ENCODE measurements at regions not wholly inside any gene's neighbourhood (a gene's known extent, or its start where the extent isn't known, plus 50 kb on each side); places are given as distances from the start of the nearest gene placed in this dataset.

DNA sequence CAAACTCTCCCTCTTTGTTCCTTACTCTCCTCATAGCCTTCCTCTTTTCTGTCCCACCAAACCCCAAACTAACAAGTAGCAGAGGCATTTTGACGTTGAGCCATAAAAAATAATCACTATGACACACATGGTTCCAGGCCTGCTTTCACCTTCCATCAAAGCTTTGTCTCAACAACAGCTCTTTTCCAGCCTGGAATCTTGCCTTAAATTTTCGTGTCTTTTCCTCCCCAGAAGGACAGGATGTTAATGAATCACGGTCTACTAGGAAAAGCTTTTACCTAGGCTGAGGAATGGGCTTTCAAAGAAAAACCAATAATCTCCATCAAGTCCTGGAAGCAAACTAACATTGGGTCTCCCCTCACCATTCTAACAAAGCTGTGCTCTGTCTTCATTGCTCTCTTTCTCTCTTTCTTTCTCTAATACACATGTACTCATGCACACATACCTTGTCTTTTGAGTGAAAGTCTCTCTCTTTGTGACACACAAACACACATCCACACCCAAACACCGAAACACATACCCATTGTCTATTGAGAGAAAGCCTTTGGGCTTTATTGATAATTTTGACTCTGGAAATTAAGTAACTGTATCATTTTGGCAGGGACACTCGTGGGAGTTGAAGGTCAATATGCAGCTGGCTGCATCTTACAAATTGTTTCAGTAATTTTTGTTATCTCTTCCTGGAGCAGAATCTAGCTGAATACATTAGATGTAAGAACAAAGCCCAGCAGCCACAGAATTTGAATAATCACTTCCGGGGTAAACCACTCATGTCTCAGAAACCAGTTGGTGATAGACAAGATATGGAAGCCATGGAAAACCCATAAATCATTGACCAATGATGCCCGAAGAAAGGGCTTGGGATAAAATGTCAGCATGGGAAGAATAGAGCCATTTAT, 107.4 kb upstream of the SLC4A7 start:
- peak overlapping the region; percentile 55 for H3K4me3 Mint-ChIP-seq

DNA sequence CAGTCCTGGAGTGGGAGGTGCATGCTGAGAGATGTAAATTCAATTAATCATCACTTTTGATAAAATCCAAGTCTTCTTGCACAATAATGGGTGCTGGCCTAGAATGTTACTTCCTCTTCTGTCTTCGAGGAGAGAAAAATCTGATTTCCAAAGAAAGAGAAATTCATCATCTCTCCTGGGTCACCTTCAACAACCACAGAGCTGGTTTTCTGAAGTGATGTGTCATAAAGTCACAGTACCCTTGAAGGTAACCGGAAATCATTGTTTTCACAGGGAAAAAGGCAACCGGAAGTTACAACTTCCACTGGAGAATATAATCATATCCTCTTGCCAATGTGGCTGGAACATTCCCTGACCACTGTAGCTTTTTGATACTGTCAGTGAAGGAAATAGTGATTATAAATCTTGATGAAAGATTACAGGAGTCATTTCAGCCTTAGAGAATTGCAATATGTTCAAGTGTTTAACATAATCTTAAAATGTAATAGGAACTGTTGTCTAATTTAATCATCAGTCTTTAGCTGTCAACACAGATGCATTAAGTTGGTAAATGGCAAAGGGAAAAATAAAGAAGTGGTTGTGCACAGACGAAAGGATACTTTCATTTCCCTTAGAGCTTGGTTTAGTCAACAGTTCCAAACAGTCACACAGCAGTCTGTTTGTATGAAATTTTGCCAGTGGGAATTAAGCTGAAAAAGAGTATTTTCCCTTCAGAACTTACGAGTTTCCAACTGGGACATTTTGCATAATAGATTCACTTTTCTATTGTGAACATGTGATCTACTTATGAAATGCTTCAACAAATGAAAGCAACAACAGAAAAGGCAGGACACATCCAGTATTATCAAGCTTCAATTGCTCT, 106.5 kb upstream of the SLC4A7 start:
- peak; percentile 65 for DNase-seq
- H3K4me1 Mint-ChIP-seq, result peaks cover 28% of the 10 kb centered on the region
- peak overlapping the region; percentile 55 for H3K4me3 Mint-ChIP-seq
- intact Hi-C loops (cut with micrococcal nuclease), result loop anchor here (1.0 to 10.0 kb wide), 5 partner anchors 40 to 334 kb away; partner anchors contain the start of gene SLC4A7
- H3K9me3 Mint-ChIP-seq, result peaks cover 9% of the 10 kb centered on the region
- H3K27me3 Mint-ChIP-seq, result no peaks in the 10 kb centered on the region
- H3K27ac Mint-ChIP-seq, result peak overlapping the region; percentile 85
- H3K36me3 Mint-ChIP-seq (ENCODE audit: low read depth), result peaks cover 2% of the 10 kb centered on the region

More for the DNA sequence above, 107.4 kb upstream of the SLC4A7 start:
- H3K4me1 Mint-ChIP-seq, result peaks cover 32% of the 10 kb centered on the region
- no peaks in the 10 kb centered on the region for H3K27me3 Mint-ChIP-seq
- peak; percentile 72 for DNase-seq
- peak overlapping the region; percentile 85 for H3K27ac Mint-ChIP-seq
- H3K9me3 Mint-ChIP-seq, result peaks cover 14% of the 10 kb centered on the region
- peaks cover 2% of the 10 kb centered on the region for H3K36me3 Mint-ChIP-seq (ENCODE audit: low read depth)
- intact Hi-C loops (cut with micrococcal nuclease), result loop anchor here (2.0 to 10.0 kb wide), 4 partner anchors 39 to 333 kb away; partner anchors contain the start of gene SLC4A7

DNA sequence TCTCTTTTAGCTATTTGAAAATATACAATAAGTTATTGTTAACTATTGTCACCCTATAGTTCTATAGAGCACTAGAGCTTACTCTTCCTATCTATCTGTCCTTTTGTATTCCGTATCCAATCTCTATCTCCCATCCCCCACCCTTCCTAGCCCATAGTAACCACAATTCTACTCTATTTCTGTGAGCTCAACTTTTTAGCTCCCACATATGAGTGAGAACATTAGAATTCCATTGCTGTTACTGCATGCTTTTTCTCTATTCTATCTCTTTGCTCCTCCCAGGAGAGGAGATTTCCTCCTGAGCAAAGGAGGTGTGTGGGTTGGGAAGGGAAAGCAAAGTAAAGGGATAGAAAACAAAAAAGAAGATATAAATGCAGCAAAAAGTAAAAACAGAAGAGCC, 105.6 kb upstream of the SLC4A7 start:
- peak overlapping the region; percentile 85 for H3K27ac Mint-ChIP-seq
- H3K4me3 Mint-ChIP-seq, result no peak overlapping the region
- intact Hi-C loops (cut with micrococcal nuclease), result loop anchor here (1.0 to 10.0 kb wide), 5 partner anchors 41 to 335 kb away; partner anchors contain the start of gene SLC4A7
- no peaks in the 10 kb centered on the region for H3K27me3 Mint-ChIP-seq
- DNase-seq, result no peak
- H3K36me3 Mint-ChIP-seq (ENCODE audit: low read depth), result peaks cover 2% of the 10 kb centered on the region
- peaks cover 9% of the 10 kb centered on the region for H3K9me3 Mint-ChIP-seq
- peaks cover 28% of the 10 kb centered on the region for H3K4me1 Mint-ChIP-seq

DNA sequence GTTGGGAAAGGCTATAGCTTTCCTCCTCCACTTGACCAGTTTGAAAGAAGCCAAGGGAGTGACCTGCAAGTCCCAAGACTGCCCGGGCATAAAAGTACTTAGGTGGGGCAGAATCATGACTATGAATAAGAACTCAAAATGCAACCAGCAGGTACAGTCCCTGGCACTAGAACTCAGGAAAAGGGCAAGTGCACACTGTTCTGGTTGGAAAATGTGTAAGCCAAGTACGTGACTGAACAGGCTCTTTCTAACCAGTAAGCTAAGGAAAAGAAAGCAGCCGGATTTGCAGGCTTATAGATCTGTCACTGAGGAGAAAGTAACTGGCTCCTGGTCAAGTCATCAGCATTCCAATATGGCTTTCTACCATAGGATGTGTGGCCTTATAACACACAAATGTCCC, 101.2 kb upstream of the SLC4A7 start:
- intact Hi-C loops (cut with micrococcal nuclease), result no loop called here
- no peak overlapping the region for H3K27ac Mint-ChIP-seq
- no peak overlapping the region for H3K4me3 Mint-ChIP-seq
- DNase-seq, result no peak
- H3K9me3 Mint-ChIP-seq, result no peaks in the 10 kb centered on the region
- peaks cover 7% of the 10 kb centered on the region for H3K4me1 Mint-ChIP-seq
- H3K27me3 Mint-ChIP-seq, result no peaks in the 10 kb centered on the region
- no peaks in the 10 kb centered on the region for H3K36me3 Mint-ChIP-seq (ENCODE audit: low read depth)

DNA sequence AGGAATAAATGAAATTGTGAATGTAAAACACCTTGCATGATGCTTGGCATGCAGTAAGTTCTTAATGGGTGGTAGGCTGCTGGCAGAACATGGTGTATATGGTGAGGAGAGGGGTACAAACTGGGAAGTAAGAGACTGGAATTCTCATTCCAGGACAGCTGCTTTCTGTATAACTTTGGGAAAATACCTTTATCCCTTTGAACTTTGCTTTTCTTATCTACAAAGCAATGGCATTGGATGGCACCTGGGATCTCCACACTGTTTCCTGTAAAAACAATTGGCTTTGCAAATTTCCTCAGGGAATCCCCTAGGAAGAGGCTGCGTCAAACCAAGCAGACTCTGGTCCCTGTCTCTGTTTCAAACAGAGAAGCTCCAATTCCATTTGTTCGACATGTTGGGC, 100.7 kb upstream of the SLC4A7 start:
- no peaks in the 10 kb centered on the region for H3K9me3 Mint-ChIP-seq
- no peak overlapping the region for H3K27ac Mint-ChIP-seq
- intact Hi-C loops (cut with micrococcal nuclease), result no loop called here
- no peak overlapping the region for H3K4me3 Mint-ChIP-seq
- DNase-seq, result no peak
- no peaks in the 10 kb centered on the region for H3K36me3 Mint-ChIP-seq (ENCODE audit: low read depth)
- no peaks in the 10 kb centered on the region for H3K27me3 Mint-ChIP-seq
- H3K4me1 Mint-ChIP-seq, result peaks cover 2% of the 10 kb centered on the region

DNA sequence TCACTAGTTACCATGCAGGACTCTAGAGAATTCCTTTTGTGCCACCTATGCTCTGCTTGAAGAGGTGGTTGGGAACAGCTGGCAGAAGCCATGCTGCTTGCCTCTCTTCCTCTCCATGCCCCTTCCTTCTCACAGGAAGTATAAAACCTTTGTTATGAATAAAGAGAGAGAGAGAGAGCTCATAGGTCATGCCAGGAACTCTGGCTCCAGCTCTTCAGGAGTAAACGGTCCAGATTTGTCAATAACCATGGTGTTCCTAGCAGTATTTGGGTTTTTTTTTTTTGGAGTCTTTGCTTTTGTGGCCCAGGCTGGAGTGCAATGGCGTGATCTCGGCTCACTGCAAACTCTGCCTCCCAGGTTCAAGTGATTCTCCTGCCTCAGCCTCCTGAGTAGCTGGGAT, 97.7 kb upstream of the SLC4A7 start:
- no peaks in the 10 kb centered on the region for H3K36me3 Mint-ChIP-seq (ENCODE audit: low read depth)

DNA sequence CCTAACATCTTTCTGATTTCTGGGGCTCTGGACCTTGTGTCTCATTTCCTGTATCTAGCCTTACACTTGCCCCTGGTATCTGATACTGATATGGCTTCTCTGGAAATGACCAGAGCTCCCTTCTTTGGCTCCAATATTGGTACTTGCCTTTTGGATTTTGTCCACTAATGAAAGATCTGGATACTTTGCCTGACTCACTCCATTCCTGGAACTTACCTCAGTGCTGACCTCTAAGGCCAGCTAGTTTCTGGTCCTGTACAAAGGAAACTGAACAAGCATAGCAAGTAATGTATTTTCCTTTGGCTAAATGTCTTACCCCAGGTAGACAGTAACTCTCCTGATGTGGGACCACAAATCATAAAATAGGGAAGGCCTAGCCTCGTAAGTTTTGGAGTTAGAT, 93.8 kb upstream of the SLC4A7 start:
- intact Hi-C loops (cut with micrococcal nuclease), result no loop called here
- Mint-ChIP-seq H3K27ac (no peak overlapping the region), H3K4me1 (peaks cover 11% of the 10 kb centered on the region), H3K27me3 (no peaks in the 10 kb centered on the region), H3K4me3 (no peak overlapping the region), H3K36me3 (ENCODE audit: low read depth) (no peaks in the 10 kb centered on the region), H3K9me3 (no peaks in the 10 kb centered on the region)
- no peak for DNase-seq

More for the DNA sequence above, 97.7 kb upstream of the SLC4A7 start:
- no peaks in the 10 kb centered on the region for H3K27me3 Mint-ChIP-seq
- H3K4me3 Mint-ChIP-seq, result no peak overlapping the region
- H3K27ac Mint-ChIP-seq, result no peak overlapping the region
- intact Hi-C loops (cut with micrococcal nuclease), result no loop called here
- no peaks in the 10 kb centered on the region for H3K9me3 Mint-ChIP-seq
- DNase-seq, result no peak
- H3K4me1 Mint-ChIP-seq, result no peaks in the 10 kb centered on the region

DNA sequence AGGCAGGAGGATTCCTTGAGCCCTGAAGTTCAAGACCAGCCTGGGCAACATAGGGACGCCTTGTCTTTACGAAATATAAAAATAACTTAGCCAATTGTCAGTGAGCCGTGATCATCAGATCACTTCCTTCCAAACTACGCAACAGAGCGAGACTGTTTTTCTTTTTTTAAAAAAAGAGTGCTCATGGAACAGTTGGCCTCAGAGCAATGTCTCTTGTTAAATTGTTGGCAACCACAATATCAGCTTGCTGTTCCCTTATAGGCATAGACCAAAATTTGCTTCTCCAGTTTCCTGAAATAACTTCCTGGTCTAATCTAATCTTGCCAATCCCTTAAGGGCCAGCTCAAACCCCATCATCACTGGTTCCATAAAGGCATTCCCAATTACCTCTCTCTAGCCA, 93.3 kb upstream of the SLC4A7 start:
- Mint-ChIP-seq H3K36me3 (ENCODE audit: low read depth) (no peaks in the 10 kb centered on the region), H3K27me3 (no peaks in the 10 kb centered on the region), H3K4me1 (peaks cover 11% of the 10 kb centered on the region), H3K4me3 (no peak overlapping the region), H3K27ac (no peak overlapping the region), H3K9me3 (no peaks in the 10 kb centered on the region)
- intact Hi-C loops (cut with micrococcal nuclease), result no loop called here
- no peak for DNase-seq

DNA sequence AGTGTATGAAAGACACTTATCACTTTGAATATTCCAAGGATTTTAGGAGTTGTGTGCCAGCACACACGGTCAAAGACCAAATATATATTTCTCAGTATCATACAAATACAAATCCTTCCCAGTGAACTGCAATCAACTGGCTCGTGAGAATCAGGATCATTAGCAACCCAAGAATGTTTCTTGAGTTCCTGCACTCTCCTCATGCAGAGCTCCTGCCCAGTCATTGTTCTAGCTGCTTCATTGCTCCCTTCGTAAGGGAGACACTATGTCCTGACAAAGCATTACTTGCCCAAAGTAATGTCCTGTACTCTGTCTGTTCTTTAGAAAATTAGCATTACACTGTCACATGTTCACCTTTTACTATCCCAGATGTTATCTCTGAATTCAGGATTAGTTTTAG, 92.0 kb upstream of the SLC4A7 start:
- H3K4me3 Mint-ChIP-seq, result no peak overlapping the region
- DNase-seq, result no peak
- no peaks in the 10 kb centered on the region for H3K9me3 Mint-ChIP-seq
- H3K27ac Mint-ChIP-seq, result no peak overlapping the region
- H3K4me1 Mint-ChIP-seq, result peaks cover 11% of the 10 kb centered on the region
- H3K27me3 Mint-ChIP-seq, result no peaks in the 10 kb centered on the region
- no peaks in the 10 kb centered on the region for H3K36me3 Mint-ChIP-seq (ENCODE audit: low read depth)
- intact Hi-C loops (cut with micrococcal nuclease), result no loop called here

DNA sequence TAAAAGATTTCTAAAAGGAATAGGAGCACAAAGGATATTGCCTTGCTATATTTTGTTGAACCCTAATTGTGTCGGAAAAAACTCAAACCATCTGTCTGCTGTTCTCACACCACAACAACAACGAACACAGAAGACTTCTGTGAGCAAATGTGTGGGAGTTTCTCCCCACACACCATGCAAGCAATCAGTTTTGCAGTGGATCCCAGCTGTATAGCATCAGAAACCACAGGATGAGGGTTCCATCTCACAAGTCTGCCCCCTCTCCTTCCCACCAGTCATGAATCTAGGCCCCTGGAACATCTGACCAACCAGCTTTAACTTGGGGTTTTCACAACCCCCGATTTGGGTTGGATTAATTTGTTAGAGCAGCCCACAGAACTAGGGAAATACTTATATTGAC, 91.3 kb upstream of the SLC4A7 start:
- no peaks in the 10 kb centered on the region for H3K9me3 Mint-ChIP-seq
- H3K27me3 Mint-ChIP-seq, result no peaks in the 10 kb centered on the region
- H3K4me1 Mint-ChIP-seq, result peaks cover 11% of the 10 kb centered on the region
- no peak overlapping the region for H3K4me3 Mint-ChIP-seq
- DNase-seq, result no peak
- H3K27ac Mint-ChIP-seq, result peak overlapping the region; percentile 36
- H3K36me3 Mint-ChIP-seq (ENCODE audit: low read depth), result no peaks in the 10 kb centered on the region
- intact Hi-C loops (cut with micrococcal nuclease), result no loop called here

DNA sequence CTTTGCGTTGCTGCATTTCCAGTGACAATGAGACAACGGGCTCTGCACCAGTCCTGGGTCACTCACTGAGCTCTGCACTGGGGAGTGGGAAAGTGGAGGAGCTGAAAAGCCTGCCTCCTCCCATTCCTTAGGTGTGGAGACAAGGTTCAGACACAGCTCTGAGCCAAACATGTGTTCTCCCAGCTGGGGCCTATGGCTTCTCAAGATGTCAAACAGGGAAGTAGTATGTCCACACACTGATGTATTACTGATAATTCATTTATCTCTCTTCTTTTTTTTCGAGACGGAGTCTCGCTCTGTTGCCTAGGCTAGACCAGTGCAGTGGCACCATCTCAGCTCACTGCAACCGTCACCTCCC, 90.2 kb upstream of the SLC4A7 start:
- no peak for DNase-seq
- no peaks in the 10 kb centered on the region for H3K9me3 Mint-ChIP-seq
- H3K27me3 Mint-ChIP-seq, result no peaks in the 10 kb centered on the region
- intact Hi-C loops (cut with micrococcal nuclease), result no loop called here
- H3K36me3 Mint-ChIP-seq (ENCODE audit: low read depth), result no peaks in the 10 kb centered on the region
- H3K4me3 Mint-ChIP-seq, result no peak overlapping the region
- peaks cover 11% of the 10 kb centered on the region for H3K4me1 Mint-ChIP-seq
- H3K27ac Mint-ChIP-seq, result no peak overlapping the region

DNA sequence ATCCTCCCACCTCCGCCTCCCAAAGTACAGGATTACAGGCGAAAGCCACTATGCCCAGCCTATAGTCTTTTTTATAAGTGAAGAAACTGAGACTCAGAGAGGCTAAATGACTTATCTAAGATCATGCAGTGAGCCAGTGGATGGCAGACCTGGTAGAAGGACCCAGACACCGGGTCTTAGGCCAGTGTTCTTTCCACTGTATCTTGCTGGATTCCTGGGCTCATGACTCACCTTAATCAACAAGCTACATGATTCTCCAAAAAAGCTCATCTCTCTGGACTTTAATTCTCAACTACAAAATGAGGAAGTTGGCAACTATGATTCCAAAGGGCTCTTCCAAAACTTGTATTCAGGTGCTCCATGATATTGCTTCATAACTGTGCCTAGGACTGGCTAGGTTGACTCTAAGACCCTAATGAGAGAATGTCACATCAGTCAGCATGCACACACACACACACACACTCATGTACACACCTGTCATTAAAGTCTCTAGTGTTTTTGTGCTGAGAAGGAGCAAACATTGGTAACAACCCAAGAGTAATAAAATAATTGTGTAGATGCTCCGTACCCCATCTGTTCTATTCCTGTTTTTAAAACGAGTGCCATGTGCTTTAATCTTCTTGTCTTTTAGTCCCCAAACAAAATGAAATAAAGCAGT, 89.7 kb upstream of the SLC4A7 start:
- no peaks in the 10 kb centered on the region for H3K27me3 Mint-ChIP-seq
- DNase-seq, result no peak
- H3K4me3 Mint-ChIP-seq, result no peak overlapping the region
- no peak overlapping the region for H3K27ac Mint-ChIP-seq
- H3K36me3 Mint-ChIP-seq (ENCODE audit: low read depth), result no peaks in the 10 kb centered on the region
- no peaks in the 10 kb centered on the region for H3K9me3 Mint-ChIP-seq
- peaks cover 11% of the 10 kb centered on the region for H3K4me1 Mint-ChIP-seq
- intact Hi-C loops (cut with micrococcal nuclease), result no loop called here

DNA sequence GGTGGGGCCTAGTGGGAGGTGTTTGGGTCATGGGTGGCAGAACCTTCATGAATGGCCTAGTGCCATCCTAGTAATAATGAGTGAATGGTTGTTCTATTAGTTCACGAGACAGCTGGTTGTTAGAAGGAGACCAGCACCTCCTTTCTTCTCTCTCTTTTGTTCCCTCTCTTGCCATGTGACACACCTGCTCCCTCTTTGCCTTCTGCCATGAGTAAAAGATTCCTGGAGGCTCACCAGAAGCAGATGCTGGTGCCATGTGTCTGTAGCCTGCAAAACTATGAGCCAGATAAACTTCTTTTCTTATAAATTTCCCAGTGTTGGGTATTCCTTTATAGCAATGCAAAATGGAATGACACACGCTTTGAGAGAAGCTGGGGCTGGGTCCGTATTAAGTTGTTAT, 89.0 kb upstream of the SLC4A7 start:
- Mint-ChIP-seq H3K27me3 (no peaks in the 10 kb centered on the region), H3K36me3 (ENCODE audit: low read depth) (no peaks in the 10 kb centered on the region), H3K27ac (no peak overlapping the region), H3K9me3 (no peaks in the 10 kb centered on the region), H3K4me3 (no peak overlapping the region), H3K4me1 (peaks cover 11% of the 10 kb centered on the region)
- intact Hi-C loops (cut with micrococcal nuclease), result no loop called here
- no peak for DNase-seq

DNA sequence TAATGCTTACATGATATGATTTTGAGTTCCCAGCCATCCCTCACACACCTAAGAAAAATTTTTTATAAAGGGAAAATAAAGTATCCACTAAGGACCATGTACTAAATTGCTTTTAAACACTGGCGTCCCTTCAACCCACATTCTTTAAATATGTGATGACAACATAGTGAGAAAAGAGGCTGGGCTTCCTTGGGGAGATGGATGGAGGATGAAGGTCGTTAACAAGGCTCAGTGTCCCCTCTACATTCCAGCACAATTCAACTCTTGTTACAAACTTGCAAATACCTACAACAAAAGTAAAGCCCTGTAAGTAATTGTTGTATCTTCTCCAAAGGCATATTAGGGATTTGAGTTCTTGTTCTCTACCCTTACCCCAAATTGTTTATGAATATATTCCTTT, 87.2 kb upstream of the SLC4A7 start:
- Mint-ChIP-seq H3K27me3 (no peaks in the 10 kb centered on the region), H3K27ac (no peak overlapping the region)

More for the DNA sequence above, 87.2 kb upstream of the SLC4A7 start:
- Mint-ChIP-seq H3K9me3 (no peaks in the 10 kb centered on the region), H3K4me3 (no peak overlapping the region), H3K36me3 (ENCODE audit: low read depth) (no peaks in the 10 kb centered on the region), H3K4me1 (peaks cover 11% of the 10 kb centered on the region)
- intact Hi-C loops (cut with micrococcal nuclease), result no loop called here
- no peak for DNase-seq
